HCT116 (cell line): ENCODE measurements at regions not wholly inside any gene's neighbourhood (a gene's known extent, or its start where the extent isn't known, plus 50 kb on each side); places are given as distances from the start of the nearest gene placed in this dataset.

ENCODE experiments used
- ATAC-seq: fragments of 200-7000 bp; cut with Tn5 transposase; 2 replicates; pipeline ENCODE4 v1.9.1; 2020; ENCODE audit warnings: mild to moderate bottlenecking, moderate library complexity
- BruUV-seq: library from RNA; stranded (reverse); fragments of 400-500 nt; replicated peaks from 2 replicates; lab custom pipeline; 2021; lab: Mats Ljungman, UMichigan
- CTCF ChIA-PET: fragments of 300-600 bp; sonication (Branson Sonifier 250); formaldehyde crosslinking; loops from one replicate; lab custom pipeline; 2021; ENCODE audit warnings: antibody characterized with exemption; lab: Charles Lee
- POLR2A ChIA-PET: fragments of 300-600, 350-600 bp; sonication (Branson Sonifier 250); formaldehyde crosslinking; loops from one replicate; lab custom pipeline; 2021; ENCODE audit warnings: antibody characterized with exemption; lab: Charles Lee
- RAD21 ChIA-PET, 2 experiments: fragments of 300-600 bp; sonication (Branson Sonifier 250); formaldehyde crosslinking; loops; one replicate each; lab custom pipeline; 2023; ENCODE audit warnings: low total read pairs in 2 of 2; ENCODE audit not compliant: uncharacterized antibody in 2 of 2, unreplicated experiment in 2 of 2, low non-redundant PET in 1 of 2; lab: Charles Lee
- DNase-seq: peaks from one replicate; pipeline ENCODE4 v3.0.0-alpha.2; 2010; ENCODE audit warnings: low read depth, low spot score
- H2AFZ ChIP-seq: fragments of 200-600 bp; shearing (Covaris generic), sonication (generic); 2 replicates; pipeline ENCODE4 v1.6.1; 2017; ENCODE audit warnings: low read depth, mixed run types, mixed read lengths, antibody characterized with exemption, low read length; ENCODE audit not compliant: poor library complexity, severe bottlenecking
- H3K27ac ChIP-seq: 2 replicates; pipeline ENCODE4 v1.5.1; 2012; ENCODE audit warnings: low read depth, low read length
- H3K27me3 ChIP-seq: fragments of 200-600 bp; sonication (generic); 2 replicates; pipeline ENCODE4 v1.6.1; 2016; ENCODE audit warnings: mixed run types, low read length, mixed read lengths; ENCODE audit not compliant: insufficient read depth
- H3K36me3 ChIP-seq, 2 experiments: fragments of 200-500 bp in 1 of 2; fragments of 200-600 bp in 1 of 2; sonication (Bioruptor generic) in 1 of 2; sonication (generic) in 1 of 2; 2 replicates each; pipeline versions ENCODE4 v1.5.1 to v1.6.1; 2014 to 2016; ENCODE audit warnings: low read length in 2 of 2, inconsistent platforms in 1 of 2, mixed read lengths in 1 of 2, mixed run types in 1 of 2; ENCODE audit not compliant: insufficient read depth in 2 of 2, control insufficient read depth in 1 of 2
- H3K4me1 ChIP-seq, 2 experiments: fragments of 200-600 bp in 1 of 2; sonication (generic) in 1 of 2; 2 replicates each; pipeline versions ENCODE4 v1.5.1 to v1.6.1; 2012 to 2017; ENCODE audit warnings: low read length in 2 of 2, inconsistent platforms in 1 of 2, mild to moderate bottlenecking in 1 of 2, mixed read lengths in 1 of 2, mixed run types in 1 of 2, moderate library complexity in 1 of 2; ENCODE audit not compliant: insufficient read depth in 2 of 2, control insufficient read depth in 1 of 2
- H3K4me2 ChIP-seq: fragments of 200-600 bp; sonication (generic); 2 replicates; pipeline ENCODE4 v1.6.1; 2017; ENCODE audit warnings: mixed run types, low read length, mixed read lengths
- H3K4me3 ChIP-seq, 2 experiments: fragments of 200-600 bp in 1 of 2; sonication (generic) in 1 of 2; replicated peaks in 1 of 2; 2 replicates each; pipeline ENCODE4 v1.5.1; 2011 to 2016; ENCODE audit warnings: low read length in 2 of 2, control low read depth in 1 of 2, low read depth in 1 of 2, mild to moderate bottlenecking in 1 of 2, mixed read lengths in 1 of 2, mixed run types in 1 of 2
- H3K79me2 ChIP-seq: fragments of 200-600 bp; sonication (generic); 2 replicates; pipeline ENCODE4 v1.6.1; 2017; ENCODE audit warnings: mild to moderate bottlenecking, mixed run types, low read length, moderate library complexity, mixed read lengths; ENCODE audit not compliant: insufficient read depth
- H3K9ac ChIP-seq: fragments of 200-600 bp; sonication (generic); 2 replicates; pipeline ENCODE4 v1.6.1; 2016; ENCODE audit warnings: low read length, mixed read lengths
- H3K9me2 ChIP-seq: fragments of 200-600 bp; sonication (generic), shearing (Covaris generic); 2 replicates; pipeline ENCODE4 v1.6.1; 2017; ENCODE audit warnings: mixed run types, mild to moderate bottlenecking, moderate library complexity; ENCODE audit not compliant: insufficient read depth
- H3K9me3 ChIP-seq, 2 experiments: fragments of 200-500 bp in 1 of 2; fragments of 200-600 bp in 1 of 2; sonication (Bioruptor generic) in 1 of 2; sonication (generic) in 1 of 2; 2 replicates each; pipeline ENCODE4 v1.6.1; 2014 to 2017; ENCODE audit warnings: low read length in 2 of 2, mixed read lengths in 2 of 2, inconsistent platforms in 1 of 2, low read depth in 1 of 2, mild to moderate bottlenecking in 1 of 2, mixed run types in 1 of 2, moderate library complexity in 1 of 2; ENCODE audit not compliant: control insufficient read depth in 1 of 2, insufficient read depth in 1 of 2
- H4K20me1 ChIP-seq: fragments of 200-600 bp; sonication (generic), shearing (Covaris generic); 2 replicates; pipeline ENCODE4 v1.6.1; 2017; ENCODE audit warnings: mixed run types, mild to moderate bottlenecking, moderate library complexity; ENCODE audit not compliant: insufficient read depth
- CTCF ChIP-seq, 3 experiments: fragments of 200-600 bp in 1 of 3; sonication (generic) in 1 of 3; IDR thresholded peaks in 2 of 3; conservative IDR thresholded peaks in 1 of 3; 2 replicates each; pipeline ENCODE4 v1.5.1; 2012 to 2017; ENCODE audit warnings: low read depth in 2 of 3, low read length in 2 of 3, antibody characterized with exemption in 1 of 3, borderline replicate concordance in 1 of 3, control low read depth in 1 of 3, mild to moderate bottlenecking in 1 of 3, mixed read lengths in 1 of 3, mixed run types in 1 of 3, moderate library complexity in 1 of 3; ENCODE audit not compliant: insufficient read depth in 1 of 3
- EZH2phosphoT487 ChIP-seq: fragments of 200-600 bp; IDR thresholded peaks from 2 replicates; pipeline ENCODE4 v1.6.1; 2018; ENCODE audit warnings: antibody characterized with exemption, borderline replicate concordance
- POLR2A ChIP-seq: IDR thresholded peaks from 2 replicates; pipeline ENCODE4 v1.7.0; 2011; ENCODE audit warnings: borderline replicate concordance; ENCODE audit not compliant: insufficient read depth, insufficient read length; ENCODE audit errors: extremely low read depth
- RAD21 ChIP-seq: IDR thresholded peaks from 2 replicates; pipeline ENCODE4 v1.6.1; 2012; ENCODE audit warnings: low read depth, mild to moderate bottlenecking
- SIN3A ChIP-seq: IDR thresholded peaks from 2 replicates; pipeline ENCODE4 v1.6.1; 2012; ENCODE audit warnings: low read depth
- ZBTB33 ChIP-seq: IDR thresholded peaks from 2 replicates; pipeline ENCODE4 v1.6.1; 2011; ENCODE audit warnings: mild to moderate bottlenecking, low read length, moderate library complexity; ENCODE audit not compliant: insufficient replicate concordance; ENCODE audit errors: extremely low read depth
- ZNF274 ChIP-seq: fragments of 200-500 bp; sonication (Bioruptor generic); IDR thresholded peaks from 2 replicates; pipeline ENCODE4 v1.6.1; 2014; ENCODE audit warnings: mild to moderate bottlenecking, low read depth, low read length, inconsistent platforms
- intact Hi-C: fragments of 100-400 bp; cut with micrococcal nuclease; formaldehyde crosslinking; loops from 2 replicates; pipeline ENCODE4 v1.10.0; 2022

GRCh38 chr13:83272076-83272475 lies 610.2 kb downstream of the SLITRK1 start:
- intact Hi-C loops = no loop called here
- Histone ChIP-seq H2AFZ (no peak overlapping the region), H3K4me1 (no peaks in the 10 kb centered on the region), H3K27ac (no peak overlapping the region), H3K9me2 (no peaks in the 10 kb centered on the region), H4K20me1 (no peaks in the 10 kb centered on the region), H3K9me3 (no peaks in the 10 kb centered on the region), H3K9ac (no peak overlapping the region), H3K4me3 (no peak overlapping the region), H3K79me2 (no peaks in the 10 kb centered on the region)
- CTCF ChIA-PET = no interaction called here
- no peak for DNase-seq
- no TSS peak for BruUV-seq
- no peak for ATAC-seq
- TF ChIP-seq POLR2A = no peak
- TF ChIP-seq RAD21 = no peak
- TF ChIP-seq CTCF (IDR thresholded peaks at IDR 0.05 in 2 of 3, conservative IDR thresholded peaks at IDR 0.05 in 1 of 3; ENCODE audit: borderline replicate concordance in 1 of 3, insufficient read depth in 1 of 3, low read depth in 2 of 3, low read length in 2 of 3) = no peak
- no peak for TF ChIP-seq ZNF274
- no peak for TF ChIP-seq EZH2phosphoT487
- TF ChIP-seq ZBTB33 = no peak
- TF ChIP-seq SIN3A = no peak
- TF ChIP-seq, all 23 proteins: peak for 0
- POLR2A ChIA-PET = no interaction called here
- no peaks in the 10 kb centered on the region for H3K36me3 ChIP-seq
- RAD21 ChIA-PET = no interaction called here
- H3K4me2 ChIP-seq = no peak overlapping the region
- no peaks in the 10 kb centered on the region for H3K27me3 ChIP-seq
